ENCODE measurements at regions not wholly inside any gene's neighbourhood (a gene's known extent, or its start where the extent isn't known, plus 50 kb on each side); places are given as distances from the start of the nearest gene placed in this dataset.

DNA sequence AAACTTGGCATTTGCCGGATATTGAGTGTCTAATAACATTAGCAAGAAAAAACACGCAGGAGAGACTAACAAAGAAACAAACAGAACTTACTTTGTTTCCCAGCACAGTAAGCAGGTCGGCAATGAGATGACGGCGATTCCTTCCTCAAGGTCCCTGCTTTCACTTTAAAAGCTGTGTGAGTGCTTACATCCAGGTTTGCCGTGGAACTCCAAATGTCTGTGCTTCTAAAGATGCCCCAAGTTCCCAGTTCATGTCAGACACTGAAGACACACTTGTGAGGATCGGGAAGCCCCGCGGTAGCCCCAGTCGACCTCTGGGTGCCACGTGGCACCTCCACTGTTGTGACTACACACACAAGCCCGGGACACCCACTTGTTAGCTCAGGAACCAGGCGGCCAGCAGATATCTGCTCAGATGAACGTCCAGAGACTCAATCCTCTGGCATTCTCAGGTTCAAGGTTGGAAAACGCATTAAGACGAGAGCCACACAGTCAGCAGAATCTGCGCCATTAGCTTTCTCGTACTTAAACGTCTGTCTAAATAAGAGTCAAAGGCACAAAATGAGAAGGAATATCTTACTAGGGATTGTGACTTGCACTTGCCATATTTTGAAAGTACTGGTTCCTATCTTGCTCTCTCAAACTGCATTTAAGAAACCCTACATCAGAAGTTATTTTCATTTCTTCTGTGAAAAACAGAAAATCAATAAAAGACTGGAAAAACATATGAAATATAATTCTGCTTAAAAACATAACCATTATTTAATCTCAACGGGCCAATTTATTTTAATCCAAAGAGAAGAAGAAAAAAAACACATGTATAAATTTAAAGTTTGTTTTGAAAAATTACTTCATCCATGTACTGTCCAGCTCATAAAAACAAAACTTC lies 207.6 kb upstream of the KLF14 start:
- peak in 1 of 3 donors; percentile 23 for DNase-seq

DNA sequence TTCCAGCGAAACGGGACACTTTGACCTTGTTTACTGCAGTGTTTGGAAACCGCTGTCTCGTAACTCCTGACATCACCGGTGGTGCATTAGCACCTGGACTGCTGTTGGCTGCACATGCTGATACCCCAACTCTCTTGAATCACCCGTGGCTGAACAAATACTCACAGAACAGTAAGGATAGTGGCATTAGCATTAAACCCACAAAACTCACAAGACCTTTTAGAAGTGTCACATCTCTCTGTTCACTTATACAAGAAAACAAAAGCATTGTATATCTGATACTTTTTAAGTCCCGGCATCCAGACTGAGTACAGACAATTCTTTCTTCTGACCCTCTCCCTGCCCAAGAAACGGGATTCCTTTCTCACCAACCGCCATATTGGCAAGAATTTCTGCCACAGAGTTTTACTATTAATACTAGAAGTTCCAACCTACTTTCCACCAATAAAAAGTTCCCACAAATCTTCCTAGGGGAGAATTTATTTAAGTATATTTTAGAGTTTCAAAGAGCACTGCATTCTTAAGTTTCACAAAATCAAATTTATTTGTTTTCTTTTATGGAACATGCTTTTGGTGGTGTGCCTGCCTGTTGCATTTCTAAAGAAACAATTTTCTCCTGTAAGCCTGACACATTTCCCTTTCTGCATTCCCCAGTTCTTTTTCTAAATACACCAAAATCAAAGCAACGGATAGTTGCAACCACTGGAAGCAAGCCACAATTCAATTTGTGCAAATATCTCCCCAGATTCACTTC lies 208.4 kb upstream of the KLF14 start:
- Histone ChIP-seq H3K4me1 (ENCODE audit: control insufficient read depth in 5 of 5, insufficient read depth in 5 of 5, low read length in 5 of 5) (peaks cover 0 to 25% (median 3%) of the 10 kb centered on the region in 5 donors), H3K9ac (ENCODE audit: insufficient read depth in 1 of 2, low read length in 2 of 2) (no peak overlapping the region), H3K27me3 (ENCODE audit: control insufficient read depth in 3 of 3, insufficient read depth in 3 of 3, low read length in 2 of 3) (peaks cover 0 to 18% (median 4%) of the 10 kb centered on the region in 3 donors), H3K27ac (ENCODE audit: low read depth in 1 of 2, low read length in 1 of 2) (peak overlapping the region in 1 of 2 donors; percentile 80), H3K4me3 (peak overlapping the region; percentile 12), H3K9me3 (ENCODE audit: control insufficient read depth in 4 of 4, insufficient read depth in 3 of 4, low read length in 3 of 4) (no peaks in the 10 kb centered on the region), H3K36me3 (ENCODE audit: control insufficient read depth in 4 of 4, insufficient read depth in 4 of 4, low read length in 4 of 4) (peaks cover 0 to 9% (median 0%) of the 10 kb centered on the region in 4 donors)
- 54 to 75% methylated on average over 10 of the region's 10 CpGs for WGBS, 2 donors
- no peak for DNase-seq
- ATAC-seq (ENCODE audit: insufficient read depth, low FRiP score) = no peak
- TF ChIP-seq, protein P1, sequence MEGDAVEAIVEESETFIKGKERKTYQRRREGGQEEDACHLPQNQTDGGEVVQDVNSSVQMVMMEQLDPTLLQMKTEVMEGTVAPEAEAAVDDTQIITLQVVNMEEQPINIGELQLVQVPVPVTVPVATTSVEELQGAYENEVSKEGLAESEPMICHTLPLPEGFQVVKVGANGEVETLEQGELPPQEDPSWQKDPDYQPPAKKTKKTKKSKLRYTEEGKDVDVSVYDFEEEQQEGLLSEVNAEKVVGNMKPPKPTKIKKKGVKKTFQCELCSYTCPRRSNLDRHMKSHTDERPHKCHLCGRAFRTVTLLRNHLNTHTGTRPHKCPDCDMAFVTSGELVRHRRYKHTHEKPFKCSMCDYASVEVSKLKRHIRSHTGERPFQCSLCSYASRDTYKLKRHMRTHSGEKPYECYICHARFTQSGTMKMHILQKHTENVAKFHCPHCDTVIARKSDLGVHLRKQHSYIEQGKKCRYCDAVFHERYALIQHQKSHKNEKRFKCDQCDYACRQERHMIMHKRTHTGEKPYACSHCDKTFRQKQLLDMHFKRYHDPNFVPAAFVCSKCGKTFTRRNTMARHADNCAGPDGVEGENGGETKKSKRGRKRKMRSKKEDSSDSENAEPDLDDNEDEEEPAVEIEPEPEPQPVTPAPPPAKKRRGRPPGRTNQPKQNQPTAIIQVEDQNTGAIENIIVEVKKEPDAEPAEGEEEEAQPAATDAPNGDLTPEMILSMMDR (IDR thresholded peaks at IDR 0.05; ENCODE audit: control extremely low read depth, extremely low read depth) = no peak

More for the DNA sequence above, 207.6 kb upstream of the KLF14 start:
- peak; percentile 50 for ATAC-seq (ENCODE audit: insufficient read depth, low FRiP score)
- Histone ChIP-seq H3K9ac (ENCODE audit: insufficient read depth in 1 of 2, low read length in 2 of 2) (peak overlapping the region; percentile 34 to 50), H3K27ac (ENCODE audit: low read depth in 1 of 2, low read length in 1 of 2) (peak overlapping the region; percentile 41 to 93), H3K4me3 (peak overlapping the region; percentile 15), H3K4me1 (ENCODE audit: control insufficient read depth in 5 of 5, insufficient read depth in 5 of 5, low read length in 5 of 5) (peaks cover 0 to 25% (median 5%) of the 10 kb centered on the region in 5 donors), H3K27me3 (ENCODE audit: control insufficient read depth in 3 of 3, insufficient read depth in 3 of 3, low read length in 2 of 3) (peaks cover 0 to 18% (median 1%) of the 10 kb centered on the region in 3 donors), H3K36me3 (ENCODE audit: control insufficient read depth in 4 of 4, insufficient read depth in 4 of 4, low read length in 4 of 4) (peaks cover 0 to 9% (median 0%) of the 10 kb centered on the region in 4 donors), H3K9me3 (ENCODE audit: control insufficient read depth in 4 of 4, insufficient read depth in 3 of 4, low read length in 3 of 4) (no peaks in the 10 kb centered on the region)
- WGBS, 2 donors = 39 to 61% methylated on average over 20 of the region's 20 CpGs
- TF ChIP-seq, protein P1 (IDR thresholded peaks at IDR 0.05; ENCODE audit: control extremely low read depth, extremely low read depth) = no peak

DNA sequence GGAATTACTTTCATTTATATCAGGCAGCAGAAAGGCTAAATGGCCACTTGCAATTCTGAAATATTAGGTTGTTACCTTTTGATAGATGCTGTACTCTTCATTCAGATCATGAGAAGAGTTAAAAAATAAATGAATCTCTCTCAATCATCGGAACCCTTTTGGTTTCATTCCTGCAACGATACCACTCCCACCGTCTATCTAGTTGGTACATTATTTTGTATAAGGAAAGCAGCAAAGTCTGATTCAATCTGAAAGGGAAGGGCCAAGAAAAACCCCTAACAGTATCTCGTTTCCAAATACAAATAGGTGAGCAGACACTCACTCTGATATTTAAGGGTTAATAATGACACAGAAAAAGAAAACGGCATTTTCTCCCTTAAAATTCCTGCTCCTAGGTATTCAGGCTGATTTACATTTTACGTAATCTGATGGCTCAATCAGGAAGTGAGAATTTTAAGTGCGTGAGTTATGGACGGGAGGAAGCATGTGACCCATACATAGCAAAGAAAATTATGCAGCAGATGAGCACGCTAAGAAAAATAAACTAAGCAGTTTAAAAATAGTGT lies 209.4 kb upstream of the KLF14 start:
- 7% methylated on average over 9 of the region's 9 CpGs for WGBS, 2 donors
- ATAC-seq (ENCODE audit: insufficient read depth, low FRiP score) = no peak
- Histone ChIP-seq H3K36me3 (ENCODE audit: control insufficient read depth in 4 of 4, insufficient read depth in 4 of 4, low read length in 4 of 4) (peaks cover 0 to 9% (median 0%) of the 10 kb centered on the region in 4 donors), H3K4me1 (ENCODE audit: control insufficient read depth in 5 of 5, insufficient read depth in 5 of 5, low read length in 5 of 5) (peaks cover 0 to 23% (median 3%) of the 10 kb centered on the region in 5 donors), H3K4me3 (no peak overlapping the region), H3K9ac (ENCODE audit: insufficient read depth in 1 of 2, low read length in 2 of 2) (peak overlapping the region in 1 of 2 donors; percentile 28), H3K27ac (ENCODE audit: low read depth in 1 of 2, low read length in 1 of 2) (peak overlapping the region in 1 of 2 donors; percentile 9), H3K27me3 (ENCODE audit: control insufficient read depth in 3 of 3, insufficient read depth in 3 of 3, low read length in 2 of 3) (peaks cover 0 to 18% (median 4%) of the 10 kb centered on the region in 3 donors), H3K9me3 (ENCODE audit: control insufficient read depth in 4 of 4, insufficient read depth in 3 of 4, low read length in 3 of 4) (no peaks in the 10 kb centered on the region)
- TF ChIP-seq, protein P1 (IDR thresholded peaks at IDR 0.05; ENCODE audit: control extremely low read depth, extremely low read depth) = no peak
- peak in 2 of 3 donors; percentile 44 to 49 for DNase-seq
